Fibroblast of villous mesenchyme (primary cell): ENCODE measurements at regions not wholly inside any gene's neighbourhood (a gene's known extent, or its start where the extent isn't known, plus 50 kb on each side); places are given as distances from the start of the nearest gene placed in this dataset.

Source experiments
- DNase-seq: peaks from one replicate; pipeline ENCODE4 v3.0.0-alpha.2; 2010; ENCODE audit warnings: low read depth
- H3K4me3 ChIP-seq: 2 replicates; pipeline ENCODE4 v1.5.1; 2011; ENCODE audit warnings: low read depth, mild to moderate bottlenecking, low read length
- TF ChIP-seq, protein P1 (sequence below): IDR thresholded peaks from 2 replicates; pipeline ENCODE4 v1.5.1; 2012; ENCODE audit warnings: low read depth, mild to moderate bottlenecking, low read length; ENCODE audit not compliant: insufficient read depth

- TF ChIP-seq, protein P1, sequence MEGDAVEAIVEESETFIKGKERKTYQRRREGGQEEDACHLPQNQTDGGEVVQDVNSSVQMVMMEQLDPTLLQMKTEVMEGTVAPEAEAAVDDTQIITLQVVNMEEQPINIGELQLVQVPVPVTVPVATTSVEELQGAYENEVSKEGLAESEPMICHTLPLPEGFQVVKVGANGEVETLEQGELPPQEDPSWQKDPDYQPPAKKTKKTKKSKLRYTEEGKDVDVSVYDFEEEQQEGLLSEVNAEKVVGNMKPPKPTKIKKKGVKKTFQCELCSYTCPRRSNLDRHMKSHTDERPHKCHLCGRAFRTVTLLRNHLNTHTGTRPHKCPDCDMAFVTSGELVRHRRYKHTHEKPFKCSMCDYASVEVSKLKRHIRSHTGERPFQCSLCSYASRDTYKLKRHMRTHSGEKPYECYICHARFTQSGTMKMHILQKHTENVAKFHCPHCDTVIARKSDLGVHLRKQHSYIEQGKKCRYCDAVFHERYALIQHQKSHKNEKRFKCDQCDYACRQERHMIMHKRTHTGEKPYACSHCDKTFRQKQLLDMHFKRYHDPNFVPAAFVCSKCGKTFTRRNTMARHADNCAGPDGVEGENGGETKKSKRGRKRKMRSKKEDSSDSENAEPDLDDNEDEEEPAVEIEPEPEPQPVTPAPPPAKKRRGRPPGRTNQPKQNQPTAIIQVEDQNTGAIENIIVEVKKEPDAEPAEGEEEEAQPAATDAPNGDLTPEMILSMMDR, result no peak
- H3K4me3 ChIP-seq, result no peak overlapping the region
- DNase-seq, result no peak
Measured at GRCh38 chr11:122521626-122522025, 133.9 kb upstream of the UBASH3B start.

GRCh38 chr11:122517403-122518379, 137.8 kb upstream of the UBASH3B start:
- H3K4me3 ChIP-seq, result no peak overlapping the region
- TF ChIP-seq, protein P1, result no peak
- no peak for DNase-seq

- H3K4me3 ChIP-seq, result no peak overlapping the region
- TF ChIP-seq, protein P1, result no peak
- DNase-seq, result no peak
Measured at GRCh38 chr11:122516686-122517085, 138.8 kb upstream of the UBASH3B start.

- H3K4me3 ChIP-seq, result no peak overlapping the region
- TF ChIP-seq, protein P1, result no peak
- DNase-seq, result no peak
Measured at GRCh38 chr11:122513997-122514396, 141.5 kb upstream of the UBASH3B start.

DNA sequence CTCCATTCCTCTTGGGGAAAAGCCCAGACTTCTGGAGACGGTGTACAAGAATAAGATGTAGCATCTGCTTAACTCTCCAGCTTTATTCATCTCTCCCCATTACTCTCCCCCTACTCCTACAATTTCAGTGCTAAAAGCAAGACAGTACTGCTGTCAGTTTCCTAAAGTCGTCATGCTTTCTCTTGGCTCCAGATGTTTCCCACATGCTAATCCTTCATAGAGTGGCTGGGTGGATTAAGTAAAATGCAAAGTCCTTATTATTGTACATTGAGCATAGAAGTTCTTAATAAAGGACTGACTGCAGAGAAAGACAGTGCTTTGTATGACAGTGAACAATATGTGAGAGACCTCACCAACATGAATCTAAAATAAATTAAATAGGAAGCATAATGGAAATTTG, 142.2 kb upstream of the UBASH3B start:
- no peak overlapping the region for H3K4me3 ChIP-seq
- DNase-seq, result no peak
- TF ChIP-seq, protein P1, result no peak

DNA sequence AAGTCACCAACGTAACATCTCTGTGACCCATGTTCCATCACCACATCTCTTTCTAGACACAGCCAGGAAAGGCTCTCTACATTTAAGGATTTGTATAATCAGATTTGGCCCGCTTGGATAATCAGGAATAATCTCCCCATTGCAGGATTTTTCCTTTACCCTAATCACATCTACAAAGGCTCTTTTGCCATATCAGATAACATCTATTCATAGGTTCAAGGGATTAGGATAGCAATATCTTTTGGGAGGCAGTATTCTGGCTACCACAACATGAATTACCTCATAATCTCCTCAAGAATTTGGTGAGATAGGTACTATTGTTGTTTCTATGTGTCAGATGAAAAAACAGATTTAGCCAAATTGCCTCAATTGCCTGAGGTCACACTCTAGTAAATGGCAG, 142.8 kb upstream of the UBASH3B start:
- DNase-seq, result no peak
- TF ChIP-seq, protein P1, result no peak
- no peak overlapping the region for H3K4me3 ChIP-seq
